ENCODE measurements at regions not wholly inside any gene's neighbourhood (a gene's known extent, or its start where the extent isn't known, plus 50 kb on each side); places are given as distances from the start of the nearest gene placed in this dataset.

- no peak for DNase-seq
These were observed 2197.0 kb downstream of the ARAP2 start for GRCh38 chr4:34047363-34047762.

- no peak for DNase-seq
These were observed 2178.2 kb downstream of the ARAP2 start for GRCh38 chr4:34066126-34066525.

GRCh38 chr4:34091451-34091850 lies 2152.9 kb downstream of the ARAP2 start:
- no peak for DNase-seq

GRCh38 chr4:34094114-34094513 lies 2150.2 kb downstream of the ARAP2 start:
- DNase-seq, result no peak

GRCh38 chr4:34105311-34105710 lies 2139.0 kb downstream of the ARAP2 start:
- no peak for DNase-seq

DNA sequence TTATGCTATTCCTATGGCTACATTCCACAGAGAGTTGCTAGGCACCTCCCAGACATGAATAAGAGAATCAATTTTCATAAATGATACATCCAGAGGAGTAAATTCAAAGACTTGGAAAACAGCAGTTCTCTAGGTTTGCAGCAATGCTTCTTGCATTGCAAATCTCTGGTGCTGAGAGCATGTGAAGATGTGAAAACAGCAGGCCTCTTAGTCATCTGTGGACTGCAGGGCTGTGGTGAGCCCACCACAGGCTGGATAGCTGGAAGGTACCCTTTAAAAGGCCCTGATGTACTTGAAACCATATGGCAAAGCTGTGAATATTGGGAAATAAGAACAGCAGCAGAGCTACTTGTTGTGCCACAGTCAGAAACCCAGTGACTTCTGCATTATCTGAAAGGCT lies 2135.9 kb downstream of the ARAP2 start:
- DNase-seq, result peak; percentile 58

DNA sequence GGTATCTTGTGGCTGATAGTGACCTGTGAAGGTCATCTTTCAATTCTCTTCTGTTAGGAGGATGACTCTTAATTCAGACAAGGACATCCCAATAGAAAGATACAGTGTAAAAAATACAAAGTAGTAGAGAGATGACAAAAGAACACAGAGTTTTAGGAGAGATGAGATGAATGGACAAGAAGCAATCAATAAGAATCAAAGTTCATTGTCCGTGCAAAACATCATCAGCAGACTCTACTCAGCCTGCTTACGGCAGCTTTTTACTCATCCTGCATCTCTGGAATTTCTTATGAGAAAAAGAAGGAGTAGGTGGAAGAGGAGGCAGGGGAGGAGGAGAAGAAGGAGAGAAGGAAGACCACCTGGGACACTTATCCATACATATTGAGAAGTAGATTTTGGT lies 2131.7 kb downstream of the ARAP2 start:
- DNase-seq, result no peak

DNA sequence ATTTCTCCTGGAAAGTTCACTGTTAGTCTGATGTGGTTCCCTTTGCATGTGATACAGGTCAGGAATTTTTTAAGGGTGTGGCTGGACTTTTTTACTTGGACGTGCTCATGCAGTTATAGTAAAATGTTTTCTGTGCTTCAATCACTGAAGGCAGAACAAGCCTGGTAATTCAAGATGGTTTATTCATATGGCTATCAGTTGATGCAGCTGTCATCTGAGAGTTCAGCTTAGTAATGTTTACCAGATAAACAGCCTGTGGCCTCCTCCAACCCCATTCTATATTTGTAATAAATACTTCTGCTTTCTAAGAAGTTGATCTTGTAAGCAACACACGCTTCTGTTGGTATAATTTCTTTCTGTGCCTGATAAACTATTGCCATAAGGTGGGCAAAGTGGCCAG lies 2105.9 kb downstream of the ARAP2 start:
- no peak for DNase-seq

- DNase-seq, result no peak
These were observed 2105.0 kb downstream of the ARAP2 start for GRCh38 chr4:34139346-34139745.

DNA sequence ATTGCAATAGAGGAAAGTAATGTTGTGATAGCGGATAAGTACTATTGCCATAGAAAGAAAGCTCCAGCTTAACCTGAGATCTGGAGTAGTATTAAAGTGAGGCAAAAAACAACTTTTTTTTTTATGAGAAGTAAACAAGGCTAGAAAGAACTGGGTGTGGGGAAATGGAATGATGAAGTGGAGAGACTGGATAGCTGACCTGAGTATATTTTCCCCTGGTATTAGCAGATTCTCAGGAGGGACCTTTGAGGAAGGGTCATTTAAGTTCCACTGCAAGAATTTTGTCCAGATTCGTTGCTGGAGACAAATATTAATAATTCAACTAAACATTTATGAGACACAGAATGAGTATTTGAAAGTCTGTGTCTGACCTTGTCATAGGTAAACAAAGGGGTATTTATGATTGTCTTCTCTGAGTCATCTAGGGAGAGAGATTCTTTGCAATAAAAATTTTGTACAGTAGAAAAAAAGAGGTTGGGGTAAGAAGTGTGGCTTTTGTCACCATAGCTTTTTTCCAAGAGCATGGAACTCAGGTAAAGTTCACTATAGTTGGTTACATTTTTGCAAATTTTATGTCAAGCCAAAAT lies 2095.9 kb downstream of the ARAP2 start:
- DNase-seq, result no peak

DNA sequence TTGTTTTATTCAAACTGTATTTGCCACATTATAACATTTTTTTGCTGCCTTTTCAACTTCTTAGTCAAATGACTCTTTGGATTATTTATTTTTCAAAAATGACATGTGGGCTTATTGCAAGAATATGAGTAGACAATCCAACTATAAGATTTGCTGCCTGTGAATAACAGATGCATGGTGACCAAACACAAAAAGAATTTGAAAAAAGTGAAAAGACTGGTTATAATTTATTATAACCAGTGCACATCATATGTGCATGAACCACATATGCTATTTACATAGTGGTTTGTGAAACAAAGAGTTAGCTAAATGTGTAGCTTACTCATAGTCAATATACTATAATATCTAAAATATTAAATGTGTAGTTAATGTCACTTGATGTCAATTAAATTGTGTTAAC lies 2086.8 kb downstream of the ARAP2 start:
- no peak for DNase-seq

GRCh38 chr4:34158878-34159277 lies 2085.4 kb downstream of the ARAP2 start:
- DNase-seq, result no peak

GRCh38 chr4:34170946-34171345 lies 2073.4 kb downstream of the ARAP2 start:
- no peak for DNase-seq

GRCh38 chr4:34176609-34177008 lies 2067.7 kb downstream of the ARAP2 start:
- DNase-seq, result no peak

GRCh38 chr4:34178476-34178875 lies 2065.8 kb downstream of the ARAP2 start:
- DNase-seq, result no peak

DNA sequence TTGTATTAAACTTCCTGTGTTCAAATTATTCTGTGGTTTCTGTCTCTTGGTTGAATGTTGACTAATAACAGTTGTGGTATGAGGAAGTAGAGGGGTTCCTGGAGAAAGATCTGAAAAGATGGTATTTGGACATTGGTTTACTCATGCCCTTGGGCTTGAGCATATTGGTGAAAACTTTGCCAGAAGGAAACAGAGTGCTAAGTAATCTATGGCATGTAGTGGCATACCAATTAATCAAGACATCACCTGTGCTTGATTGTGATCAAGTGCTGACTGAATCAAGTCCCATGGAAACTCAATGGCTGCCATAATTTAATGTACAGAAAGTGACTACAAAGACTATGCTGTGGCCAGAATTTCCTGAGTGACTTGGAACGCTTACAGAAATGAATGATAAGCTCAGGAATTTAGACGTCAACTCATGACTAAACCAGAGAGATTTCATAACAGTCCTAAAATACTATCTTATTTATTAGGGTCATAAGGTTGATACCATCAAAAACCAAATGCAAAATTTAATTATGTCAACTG lies 2062.9 kb downstream of the ARAP2 start:
- DNase-seq, result no peak

- no peak for DNase-seq
These were observed 2062.4 kb downstream of the ARAP2 start for GRCh38 chr4:34181891-34182290.

GRCh38 chr4:34182306-34182705 lies 2062.0 kb downstream of the ARAP2 start:
- DNase-seq, result no peak

DNA sequence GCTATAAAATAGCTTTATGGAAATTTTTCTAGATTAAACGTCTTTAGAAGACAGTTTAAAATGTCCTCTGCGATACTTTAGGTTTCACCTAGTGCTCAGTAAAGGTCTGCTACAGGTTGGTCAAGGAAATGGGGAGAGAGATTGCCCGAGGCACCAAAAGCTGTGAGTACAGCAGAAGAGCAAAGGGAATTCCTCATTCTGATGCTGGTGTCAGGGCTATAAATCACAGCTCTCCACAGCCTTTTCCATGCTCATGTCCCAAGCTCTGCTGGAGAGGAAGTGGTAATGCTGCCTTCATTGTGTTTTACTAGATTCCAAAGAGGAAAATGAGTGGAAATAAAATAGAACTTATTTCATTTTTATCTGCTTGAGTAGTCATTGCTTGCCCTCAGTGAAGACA lies 2060.4 kb downstream of the ARAP2 start:
- no peak for DNase-seq

GRCh38 chr4:34187056-34187455 lies 2057.3 kb downstream of the ARAP2 start:
- DNase-seq, result no peak

DNA sequence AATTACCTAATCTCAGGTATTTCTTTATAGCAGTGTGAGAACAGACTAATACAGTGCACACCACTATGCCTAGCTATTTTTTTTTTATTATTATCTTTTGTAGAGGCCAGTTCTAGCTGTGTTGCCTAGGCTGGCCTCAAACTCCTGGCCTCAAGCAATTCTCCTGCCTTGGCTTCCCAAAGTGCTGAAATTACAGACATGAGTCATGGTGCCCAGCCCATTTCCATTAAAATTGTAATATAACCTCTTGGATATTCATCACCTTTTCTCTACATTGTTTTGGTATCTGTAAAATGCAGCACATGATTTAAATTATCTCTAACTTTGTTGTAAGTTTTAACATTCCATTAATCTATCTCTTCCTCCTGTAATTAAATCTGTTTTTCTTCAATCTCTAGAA lies 2052.9 kb downstream of the ARAP2 start:
- no peak for DNase-seq

DNA sequence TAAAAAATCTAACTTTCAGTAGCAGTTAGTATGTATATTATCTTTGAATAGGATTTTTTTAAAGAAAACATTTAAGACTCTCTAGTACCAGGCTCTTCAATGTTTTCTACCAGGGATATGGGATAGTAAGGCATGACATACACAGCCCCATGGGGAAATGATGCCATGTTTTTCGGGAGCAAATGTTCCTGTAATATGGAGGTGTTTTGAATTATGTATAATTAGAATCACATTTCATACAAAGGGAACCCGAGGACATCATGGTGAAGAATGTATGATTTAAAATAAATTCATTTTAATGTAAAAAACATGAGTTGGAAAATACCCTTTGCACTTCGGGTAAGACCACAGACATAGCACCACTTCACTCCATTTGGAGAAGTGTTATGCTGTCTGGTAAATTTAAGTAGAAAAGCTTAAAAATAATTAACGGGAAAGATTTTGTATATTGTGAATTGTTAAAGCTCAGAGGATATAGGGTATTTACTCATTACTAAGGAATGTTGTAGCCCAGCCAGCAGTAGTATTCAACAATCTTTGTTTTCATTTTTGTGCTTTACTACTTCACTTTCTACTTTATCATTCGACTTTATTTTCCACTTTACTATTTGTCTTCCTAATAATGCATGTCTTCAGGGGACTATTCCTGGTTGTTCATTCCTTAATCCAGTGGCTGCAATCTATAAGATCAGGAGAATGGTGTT lies 2050.7 kb downstream of the ARAP2 start:
- DNase-seq, result no peak

DNA sequence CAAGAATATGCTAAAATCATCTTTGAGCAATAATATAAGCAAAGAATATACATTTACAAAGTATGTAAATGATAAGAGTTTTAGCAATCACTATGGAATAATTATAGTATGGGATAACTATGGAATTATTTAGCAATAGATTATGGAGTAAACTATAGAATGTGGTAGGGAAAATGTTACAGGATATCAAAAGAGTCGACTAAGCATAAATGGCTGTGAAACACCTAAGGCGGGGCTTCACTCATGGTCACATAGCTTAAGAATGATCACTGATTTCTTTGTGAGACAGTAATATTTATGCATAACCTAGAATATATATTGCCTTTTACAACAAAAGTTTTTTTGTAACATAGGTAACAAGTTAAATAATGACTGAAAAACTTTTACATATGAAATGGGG lies 2049.7 kb downstream of the ARAP2 start:
- no peak for DNase-seq

- DNase-seq, result no peak
These were observed 2047.9 kb downstream of the ARAP2 start for GRCh38 chr4:34196375-34196774.

GRCh38 chr4:34198966-34199365 lies 2045.3 kb downstream of the ARAP2 start:
- no peak for DNase-seq

Measured in NK-92 treated with Interleukin-12 subunit alpha and Interleukin-12 subunit beta, amount 100 ng/mL, for 24 hours (cell line).